Brain microvascular endothelial cell (primary cell): ENCODE measurements at regions not wholly inside any gene's neighbourhood (a gene's known extent, or its start where the extent isn't known, plus 50 kb on each side); places are given as distances from the start of the nearest gene placed in this dataset.

ENCODE experiments used
- DNase-seq: peaks from one replicate; pipeline ENCODE4 v3.0.0-alpha.2; 2020
- H3K27ac ChIP-seq: fragments of 250-450 bp; sonication (Bioruptor Pico); 2 replicates; pipeline ENCODE4 v1.5.1; 2020; ENCODE audit warnings: mild to moderate bottlenecking, moderate library complexity
- H3K27me3 ChIP-seq: fragments of 250-450 bp; sonication (Bioruptor Pico); replicated peaks from 2 replicates; pipeline ENCODE4 v1.5.1; 2020; ENCODE audit warnings: mild to moderate bottlenecking
- H3K36me3 ChIP-seq: fragments of 250-450 bp; sonication (Bioruptor Pico); replicated peaks from 2 replicates; pipeline ENCODE4 v1.5.1; 2020; ENCODE audit warnings: mild to moderate bottlenecking
- H3K4me3 ChIP-seq: 2 replicates; pipeline ENCODE4 v1.5.1; 2011; ENCODE audit warnings: low read depth, mild to moderate bottlenecking, control low read depth, low read length, moderate library complexity
- in situ Hi-C: cut with HindIII; loops from 2 replicates; pipeline ENCODE4 v1.10.0; 2017; ENCODE audit warnings: low sequenced_read_pairs, low pct_ligation_motif_present
- TF ChIP-seq, protein P1 (sequence below): IDR thresholded peaks from 2 replicates; pipeline ENCODE4 v1.5.1; 2011; ENCODE audit warnings: low read depth, mild to moderate bottlenecking, moderate library complexity, low read length, control low read depth, inconsistent platforms; ENCODE audit errors: missing control alignments

DNA sequence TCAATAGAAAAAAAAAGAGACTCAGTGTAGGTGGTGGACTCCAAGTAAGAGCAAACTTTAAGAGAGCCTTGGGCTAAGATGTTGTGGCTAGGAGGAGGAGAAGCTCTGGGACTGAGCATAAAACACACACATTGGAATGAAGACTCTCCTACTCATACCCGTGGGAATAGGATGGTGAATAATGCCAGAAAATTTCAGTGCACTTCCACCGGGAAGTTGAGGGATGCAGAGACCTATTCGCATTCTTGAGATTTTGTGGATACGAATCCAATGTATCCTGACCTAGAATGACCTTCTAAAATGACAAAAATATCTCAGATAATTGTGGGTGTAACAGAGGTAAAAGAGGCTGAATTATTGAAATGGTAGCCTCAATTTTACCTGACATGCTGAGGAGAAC lies 388.7 kb upstream of the SGO1 start:
- Histone ChIP-seq H3K36me3 (no peaks in the 10 kb centered on the region), H3K4me3 (no peak overlapping the region), H3K27ac (peak overlapping the region; percentile 90), H3K27me3 (no peaks in the 10 kb centered on the region)
- TF ChIP-seq, protein P1, sequence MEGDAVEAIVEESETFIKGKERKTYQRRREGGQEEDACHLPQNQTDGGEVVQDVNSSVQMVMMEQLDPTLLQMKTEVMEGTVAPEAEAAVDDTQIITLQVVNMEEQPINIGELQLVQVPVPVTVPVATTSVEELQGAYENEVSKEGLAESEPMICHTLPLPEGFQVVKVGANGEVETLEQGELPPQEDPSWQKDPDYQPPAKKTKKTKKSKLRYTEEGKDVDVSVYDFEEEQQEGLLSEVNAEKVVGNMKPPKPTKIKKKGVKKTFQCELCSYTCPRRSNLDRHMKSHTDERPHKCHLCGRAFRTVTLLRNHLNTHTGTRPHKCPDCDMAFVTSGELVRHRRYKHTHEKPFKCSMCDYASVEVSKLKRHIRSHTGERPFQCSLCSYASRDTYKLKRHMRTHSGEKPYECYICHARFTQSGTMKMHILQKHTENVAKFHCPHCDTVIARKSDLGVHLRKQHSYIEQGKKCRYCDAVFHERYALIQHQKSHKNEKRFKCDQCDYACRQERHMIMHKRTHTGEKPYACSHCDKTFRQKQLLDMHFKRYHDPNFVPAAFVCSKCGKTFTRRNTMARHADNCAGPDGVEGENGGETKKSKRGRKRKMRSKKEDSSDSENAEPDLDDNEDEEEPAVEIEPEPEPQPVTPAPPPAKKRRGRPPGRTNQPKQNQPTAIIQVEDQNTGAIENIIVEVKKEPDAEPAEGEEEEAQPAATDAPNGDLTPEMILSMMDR: no peak
- in situ Hi-C loops: no loop called here
- DNase-seq: peak; percentile 83

DNA sequence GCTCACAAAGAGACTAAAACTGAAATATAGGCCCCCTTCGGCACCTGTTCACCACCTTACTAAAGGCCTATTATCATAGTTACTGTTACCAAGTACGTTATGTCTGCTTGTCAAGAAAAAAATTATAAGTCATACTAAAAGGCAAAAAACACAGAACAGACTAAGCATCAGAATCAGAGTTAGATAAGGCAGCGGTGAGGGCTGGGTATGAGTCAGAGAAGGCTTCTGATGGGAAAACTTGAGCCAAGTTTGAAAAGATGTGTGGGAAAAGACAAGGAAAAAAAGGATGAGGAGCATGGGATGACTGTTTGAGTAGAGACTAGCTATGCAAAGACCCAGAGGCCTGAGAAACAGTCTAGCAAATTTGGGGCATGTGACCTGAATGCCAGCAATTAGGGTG lies 387.2 kb upstream of the SGO1 start:
- H3K27ac ChIP-seq: peak overlapping the region; percentile 90
- in situ Hi-C loops: no loop called here
- no peaks in the 10 kb centered on the region for H3K36me3 ChIP-seq
- H3K27me3 ChIP-seq: no peaks in the 10 kb centered on the region
- TF ChIP-seq, protein P1: no peak
- DNase-seq: peak; percentile 87
- no peak overlapping the region for H3K4me3 ChIP-seq

DNA sequence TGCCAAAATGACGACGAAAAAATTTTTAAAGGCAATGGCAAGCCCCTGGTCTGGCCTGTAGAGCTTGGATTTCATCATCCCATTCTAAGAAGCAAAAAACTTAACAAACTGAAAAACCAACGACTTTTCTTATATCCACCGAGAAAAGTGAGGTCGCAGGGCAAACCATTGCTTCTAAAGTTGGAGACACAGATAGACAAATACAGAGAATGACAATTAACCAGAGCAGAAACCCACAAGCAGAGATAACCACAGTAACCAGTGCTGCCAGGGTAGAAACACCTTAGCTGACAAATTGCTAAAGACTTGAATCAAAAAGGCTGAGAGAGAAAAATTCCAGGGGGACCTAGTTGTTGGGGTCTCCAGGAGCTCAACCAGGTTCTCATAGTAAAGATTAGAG lies 386.5 kb upstream of the SGO1 start:
- in situ Hi-C loops: no loop called here
- H3K27me3 ChIP-seq: no peaks in the 10 kb centered on the region
- no peak for DNase-seq
- H3K4me3 ChIP-seq: no peak overlapping the region
- H3K36me3 ChIP-seq: no peaks in the 10 kb centered on the region
- TF ChIP-seq, protein P1: no peak
- H3K27ac ChIP-seq: peak overlapping the region; percentile 90

DNA sequence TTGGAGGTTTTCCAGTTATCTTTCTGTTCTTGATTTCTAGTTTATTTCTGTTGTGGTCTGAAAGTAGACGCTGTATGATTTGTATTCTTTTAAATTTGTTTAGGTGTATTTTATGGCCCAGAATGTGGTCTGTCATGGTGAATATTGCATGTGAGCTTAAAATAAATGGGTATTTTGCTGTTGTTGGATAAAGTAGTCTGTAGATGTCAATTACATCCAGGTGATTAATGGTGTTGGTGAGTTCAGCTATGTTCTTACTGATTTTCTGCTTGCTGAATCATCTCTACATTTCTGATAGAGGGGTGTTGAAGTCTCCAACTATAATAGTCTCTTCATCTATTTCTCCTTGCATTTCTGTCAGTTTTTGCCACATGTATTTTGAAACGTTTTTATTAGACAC lies 383.3 kb upstream of the SGO1 start:
- TF ChIP-seq, protein P1: no peak
- H3K36me3 ChIP-seq: no peaks in the 10 kb centered on the region
- no peaks in the 10 kb centered on the region for H3K27me3 ChIP-seq
- DNase-seq: no peak
- H3K4me3 ChIP-seq: no peak overlapping the region
- in situ Hi-C loops: no loop called here
- no peak overlapping the region for H3K27ac ChIP-seq

DNA sequence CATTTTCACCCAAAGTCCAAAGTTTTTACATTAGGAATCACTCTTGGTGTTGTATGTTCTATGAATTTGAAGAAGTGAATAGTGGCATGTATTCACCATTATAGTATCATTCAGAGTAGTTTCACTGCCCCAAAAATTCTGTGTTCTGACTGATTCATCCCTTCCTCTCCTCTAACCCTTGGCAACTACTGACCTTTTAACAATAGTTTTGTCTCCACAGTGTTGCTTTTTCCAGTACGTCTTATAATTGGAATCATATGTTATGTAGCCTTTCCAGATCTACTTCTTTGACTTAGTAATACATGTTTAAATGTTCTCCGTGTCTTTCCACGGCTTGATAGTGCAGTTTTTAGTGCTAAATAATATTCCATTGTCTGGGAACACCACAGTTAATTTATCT lies 379.0 kb upstream of the SGO1 start:
- in situ Hi-C loops: no loop called here
- no peaks in the 10 kb centered on the region for H3K36me3 ChIP-seq

DNA sequence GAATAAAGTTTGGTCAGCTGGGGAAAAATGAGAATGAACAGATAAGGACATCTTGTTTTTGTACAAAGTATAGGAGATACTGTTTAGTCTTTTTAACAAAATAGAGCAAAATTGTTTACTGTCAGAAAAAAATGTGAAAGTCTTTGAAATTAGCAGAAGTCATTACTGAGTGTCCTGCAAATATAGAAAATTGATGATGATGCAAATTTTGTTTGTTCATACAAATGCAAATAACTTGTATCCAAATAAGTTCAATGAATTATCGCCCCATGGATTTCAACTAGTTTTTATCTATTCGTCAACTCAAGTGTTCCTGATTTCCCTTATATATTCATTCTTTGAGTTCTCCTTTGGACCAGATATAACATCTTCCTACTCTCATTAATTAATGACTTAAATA lies 378.0 kb upstream of the SGO1 start:
- Histone ChIP-seq H3K4me3 (no peak overlapping the region), H3K27ac (no peak overlapping the region), H3K27me3 (no peaks in the 10 kb centered on the region), H3K36me3 (no peaks in the 10 kb centered on the region)
- TF ChIP-seq, protein P1: no peak
- in situ Hi-C loops: no loop called here
- DNase-seq: no peak

More for the DNA sequence above, 379.0 kb upstream of the SGO1 start:
- TF ChIP-seq, protein P1: no peak
- H3K4me3 ChIP-seq: no peak overlapping the region
- DNase-seq: no peak
- H3K27ac ChIP-seq: no peak overlapping the region
- no peaks in the 10 kb centered on the region for H3K27me3 ChIP-seq
